Stomach smooth muscle (tissue), 2 donors: ENCODE measurements at regions not wholly inside any gene's neighbourhood (a gene's known extent, or its start where the extent isn't known, plus 50 kb on each side); places are given as distances from the start of the nearest gene placed in this dataset.

Source experiments
- H3K27ac ChIP-seq: one replicate; pipeline ENCODE4 v1.7.0; 2013; ENCODE audit warnings: mild to moderate bottlenecking, low read length, inconsistent platforms
- H3K27me3 ChIP-seq, 2 donors: one replicate each; pipeline ENCODE4 v1.7.0; 2013; ENCODE audit warnings: low read length in 2 of 2; ENCODE audit not compliant: insufficient read depth in 2 of 2, control insufficient read depth in 1 of 2
- H3K36me3 ChIP-seq, 2 donors: one replicate each; pipeline ENCODE4 v1.7.0; 2013; ENCODE audit warnings: low read length in 2 of 2; ENCODE audit not compliant: control insufficient read depth in 2 of 2, insufficient read depth in 2 of 2
- H3K4me1 ChIP-seq: one replicate; pipeline ENCODE4 v1.7.0; 2013; ENCODE audit warnings: low read length; ENCODE audit not compliant: control insufficient read depth, insufficient read depth
- H3K4me3 ChIP-seq, 2 donors: one replicate each; pipeline ENCODE4 v1.7.0; 2013; ENCODE audit warnings: low read length in 2 of 2
- H3K9ac ChIP-seq, 2 donors: one replicate each; pipeline ENCODE4 v1.7.0; 2013; ENCODE audit warnings: low read length in 2 of 2, mild to moderate bottlenecking in 1 of 2
- H3K9me3 ChIP-seq, 2 donors: one replicate each; pipeline ENCODE4 v1.7.0; 2013; ENCODE audit warnings: low read length in 2 of 2; ENCODE audit not compliant: control insufficient read depth in 2 of 2
- donor health status: healthy.
- donor health status: Pancreatic carcinoma.

DNA sequence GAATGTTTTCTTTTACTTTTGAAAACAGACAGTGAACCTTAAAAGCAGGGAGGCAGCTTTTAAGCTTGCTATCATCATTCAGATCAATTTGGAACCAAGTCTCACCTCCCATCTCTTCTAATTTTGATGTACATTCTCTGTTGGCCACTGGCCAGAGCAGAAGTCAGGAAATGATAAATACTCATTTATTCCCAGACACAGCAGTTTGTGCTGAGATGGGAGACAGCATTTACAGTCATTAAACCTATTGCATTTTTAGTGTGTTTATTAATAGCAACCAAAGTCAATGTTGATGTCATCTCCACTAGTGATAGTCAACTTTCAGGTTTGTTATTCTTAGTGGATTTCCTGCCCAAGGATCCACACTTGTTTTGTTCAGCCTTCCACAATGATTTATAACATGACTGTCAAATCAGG, 320.0 kb upstream of the ATP2B1 start:
- H3K4me1 ChIP-seq: no peaks in the 10 kb centered on the region
- no peak overlapping the region for H3K4me3 ChIP-seq
- H3K36me3 ChIP-seq: no peaks in the 10 kb centered on the region
- no peaks in the 10 kb centered on the region for H3K27me3 ChIP-seq
- H3K9ac ChIP-seq: no peak overlapping the region
- no peak overlapping the region for H3K27ac ChIP-seq
- no peaks in the 10 kb centered on the region for H3K9me3 ChIP-seq

DNA sequence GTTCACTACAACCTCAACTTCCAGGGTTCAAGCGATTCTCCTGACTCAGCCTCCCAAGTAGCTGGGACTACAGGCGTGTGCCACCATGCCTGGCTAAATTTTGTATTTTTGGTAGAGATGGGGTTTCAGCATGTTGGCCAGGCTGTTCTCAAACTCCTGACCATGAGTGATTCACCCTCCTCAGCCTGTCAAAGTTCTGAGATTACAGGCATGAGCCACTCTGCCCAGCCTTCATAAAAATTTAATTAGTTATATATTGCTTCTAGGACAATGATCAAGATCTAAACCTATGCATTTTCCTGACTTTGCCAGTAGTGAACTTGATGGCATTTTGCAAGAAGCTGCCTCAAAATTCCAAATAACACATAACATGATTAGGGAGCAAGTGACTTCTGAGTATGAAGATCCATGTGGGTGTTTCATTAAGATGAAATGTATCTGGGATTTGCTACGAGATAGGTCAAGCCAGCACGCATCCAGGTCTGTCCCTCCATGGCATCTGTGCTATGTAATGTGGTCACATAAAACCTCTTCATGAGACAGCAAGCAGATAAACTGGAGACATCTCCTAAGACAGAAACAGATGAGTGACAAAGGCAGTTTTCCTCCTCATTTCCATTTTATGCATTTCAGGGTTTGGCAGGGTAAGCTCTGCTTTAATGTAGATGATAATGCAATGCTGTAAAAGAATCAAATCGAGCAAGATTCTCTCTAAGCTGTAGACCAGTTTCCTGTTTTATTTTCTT, 319.4 kb upstream of the ATP2B1 start:
- no peak overlapping the region for H3K4me3 ChIP-seq
- H3K36me3 ChIP-seq: no peaks in the 10 kb centered on the region
- H3K9ac ChIP-seq: no peak overlapping the region
- no peaks in the 10 kb centered on the region for H3K27me3 ChIP-seq
- H3K9me3 ChIP-seq: no peaks in the 10 kb centered on the region
- no peaks in the 10 kb centered on the region for H3K4me1 ChIP-seq
- H3K27ac ChIP-seq: no peak overlapping the region

DNA sequence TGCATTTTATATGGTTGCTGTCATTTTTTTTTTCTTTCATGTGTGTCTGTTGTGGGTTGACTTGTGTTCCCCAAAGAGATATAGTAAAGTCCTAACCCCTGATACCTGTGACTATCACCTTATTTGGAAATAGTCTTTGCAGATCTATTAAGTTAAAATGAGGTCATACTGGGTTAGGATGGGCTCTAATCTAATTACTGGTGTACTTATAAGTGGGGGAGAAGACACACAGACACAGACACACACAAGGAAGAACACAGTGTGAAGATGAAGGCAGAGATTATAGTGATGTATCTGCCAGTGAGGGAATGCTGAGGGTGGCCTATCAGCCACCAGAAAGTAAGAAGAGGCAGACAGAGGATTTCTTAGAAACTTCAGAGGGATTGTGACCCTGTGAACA, 318.4 kb upstream of the ATP2B1 start:
- no peaks in the 10 kb centered on the region for H3K9me3 ChIP-seq

DNA sequence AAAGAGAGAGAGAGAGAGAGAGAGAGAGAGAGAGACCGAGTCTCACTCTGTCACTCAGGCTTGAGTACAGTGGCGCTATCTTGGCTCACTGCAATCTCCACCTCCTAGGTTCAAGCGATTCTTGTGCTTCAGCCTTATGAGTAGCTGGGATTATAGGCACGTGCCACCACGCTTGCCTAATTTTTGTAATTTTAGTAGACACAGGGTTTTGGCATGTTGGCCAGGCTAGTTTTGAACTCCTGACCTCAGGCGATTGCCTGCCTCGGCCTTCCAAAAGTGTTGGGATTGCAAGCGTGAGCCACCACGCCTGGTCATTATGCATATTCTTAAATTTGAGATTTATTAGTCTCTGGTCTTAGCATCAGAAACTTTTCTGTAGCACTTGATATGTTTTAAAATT, 317.9 kb upstream of the ATP2B1 start:
- no peak overlapping the region for H3K4me3 ChIP-seq
- no peak overlapping the region for H3K27ac ChIP-seq
- H3K4me1 ChIP-seq: no peaks in the 10 kb centered on the region
- no peaks in the 10 kb centered on the region for H3K27me3 ChIP-seq
- no peaks in the 10 kb centered on the region for H3K9me3 ChIP-seq
- H3K36me3 ChIP-seq: no peaks in the 10 kb centered on the region
- H3K9ac ChIP-seq: no peak overlapping the region

More for the DNA sequence above, 318.4 kb upstream of the ATP2B1 start:
- Histone ChIP-seq H3K4me3 (no peak overlapping the region), H3K36me3 (no peaks in the 10 kb centered on the region), H3K4me1 (no peaks in the 10 kb centered on the region), H3K9ac (no peak overlapping the region), H3K27me3 (no peaks in the 10 kb centered on the region), H3K27ac (no peak overlapping the region)

DNA sequence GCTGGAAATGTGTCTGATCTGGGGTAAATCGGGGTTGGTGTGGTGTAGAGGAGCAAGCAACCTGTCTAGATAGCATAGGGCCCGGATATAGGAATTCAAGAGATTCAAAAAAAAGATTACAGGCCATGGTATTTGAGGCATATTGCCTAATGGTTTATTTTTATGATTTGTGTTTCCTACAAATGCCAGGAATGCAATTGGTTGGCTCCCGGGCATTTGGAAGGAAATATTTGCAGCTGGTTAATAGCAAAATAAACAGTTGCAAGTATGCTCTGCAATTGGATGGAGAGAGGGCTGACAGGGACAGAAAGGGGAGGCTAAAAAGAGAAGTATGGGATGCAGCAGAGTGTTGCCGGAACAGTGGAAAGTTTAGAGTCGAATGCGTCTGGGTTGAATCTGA, 315.6 kb upstream of the ATP2B1 start:
- Histone ChIP-seq H3K4me1 (no peaks in the 10 kb centered on the region), H3K27ac (no peak overlapping the region), H3K4me3 (no peak overlapping the region), H3K36me3 (no peaks in the 10 kb centered on the region), H3K27me3 (no peaks in the 10 kb centered on the region), H3K9ac (no peak overlapping the region), H3K9me3 (no peaks in the 10 kb centered on the region)

DNA sequence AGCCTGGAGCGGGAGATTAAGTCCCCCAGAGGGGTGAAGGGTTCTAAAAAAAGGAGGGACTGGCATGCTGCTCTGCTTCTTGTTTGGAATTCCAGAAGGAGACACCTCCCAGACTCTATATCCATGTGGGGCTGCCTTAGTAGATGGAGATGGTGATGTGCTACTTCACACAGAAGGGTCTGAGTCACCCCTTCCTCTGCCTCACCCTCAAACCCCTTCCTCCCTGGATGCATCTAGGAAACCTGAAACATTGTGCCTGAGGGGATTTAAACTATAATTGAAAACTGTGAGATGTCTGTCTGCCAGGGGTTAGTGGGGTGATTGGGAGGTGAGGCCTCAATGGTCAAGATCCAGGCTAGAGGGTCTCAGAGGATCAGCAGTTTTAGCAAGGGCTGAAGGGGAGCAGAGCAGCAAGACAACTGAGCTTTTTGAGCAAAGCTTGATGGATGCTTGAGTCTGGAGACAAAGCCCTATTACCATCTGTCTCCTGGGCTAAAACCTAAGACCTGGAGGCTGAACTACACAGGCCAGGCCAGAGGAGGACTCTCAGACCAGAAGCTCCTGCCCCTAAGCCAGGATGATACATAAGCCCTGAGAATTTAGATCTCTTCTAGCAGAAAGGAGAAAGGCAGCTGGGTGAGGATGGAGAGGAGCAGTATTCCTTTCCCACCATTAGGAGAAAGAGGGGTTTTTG, 314.7 kb upstream of the ATP2B1 start:
- Histone ChIP-seq H3K27me3 (no peaks in the 10 kb centered on the region), H3K4me3 (no peak overlapping the region), H3K9ac (no peak overlapping the region), H3K27ac (no peak overlapping the region), H3K9me3 (no peaks in the 10 kb centered on the region), H3K36me3 (no peaks in the 10 kb centered on the region), H3K4me1 (no peaks in the 10 kb centered on the region)

DNA sequence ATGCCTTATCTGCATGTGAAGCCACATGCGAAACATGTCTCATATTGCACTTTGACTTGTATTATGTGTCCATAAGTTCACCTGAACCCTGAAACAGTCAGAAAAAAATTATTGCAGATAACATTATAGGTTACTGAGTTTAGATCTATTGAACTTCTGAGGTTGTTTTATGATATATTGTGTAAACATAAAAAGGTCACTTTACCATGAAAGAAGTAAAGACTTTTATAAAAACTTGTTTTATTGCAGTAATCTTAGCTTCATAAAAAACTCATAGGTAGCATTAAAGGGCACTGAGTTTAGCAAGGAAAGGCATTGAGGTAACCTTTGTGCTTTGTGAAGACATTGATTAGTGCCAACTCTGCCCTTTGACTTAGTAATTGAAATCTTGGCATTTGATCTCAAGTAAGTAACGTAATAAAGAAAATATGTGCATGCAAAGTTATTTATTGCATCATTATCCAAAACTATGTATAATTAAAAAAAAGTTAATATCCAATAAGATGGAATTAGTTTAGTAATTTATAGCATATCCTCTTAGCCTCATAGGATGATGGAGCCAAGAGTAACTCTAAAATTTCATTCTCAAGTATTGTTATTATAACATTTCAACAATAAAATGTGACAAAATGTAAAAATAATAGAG, 313.3 kb upstream of the ATP2B1 start:
- H3K27me3 ChIP-seq: no peaks in the 10 kb centered on the region
- no peak overlapping the region for H3K27ac ChIP-seq
- no peak overlapping the region for H3K9ac ChIP-seq
- no peak overlapping the region for H3K4me3 ChIP-seq
- no peaks in the 10 kb centered on the region for H3K4me1 ChIP-seq
- H3K9me3 ChIP-seq: no peaks in the 10 kb centered on the region
- H3K36me3 ChIP-seq: no peaks in the 10 kb centered on the region

DNA sequence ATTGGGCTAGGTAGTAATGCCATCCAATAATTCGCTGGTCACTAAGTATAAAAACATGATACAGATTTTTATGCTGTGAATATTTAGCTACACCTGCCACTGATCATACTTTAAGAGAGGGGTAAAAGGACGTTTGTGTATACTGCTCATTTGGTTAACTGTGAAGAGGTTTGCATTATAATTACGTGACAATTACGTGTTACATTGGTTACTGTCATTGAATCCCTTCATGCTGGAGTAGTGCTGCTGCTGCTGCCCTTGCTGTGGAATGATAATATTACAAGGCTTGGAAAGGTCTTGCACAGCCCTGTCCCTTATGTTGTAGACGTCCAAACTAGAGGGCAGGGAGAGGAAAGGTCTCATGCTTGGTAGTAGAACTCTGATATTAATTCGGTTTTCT, 312.2 kb upstream of the ATP2B1 start:
- no peaks in the 10 kb centered on the region for H3K9me3 ChIP-seq
- no peaks in the 10 kb centered on the region for H3K36me3 ChIP-seq
- H3K4me1 ChIP-seq: no peaks in the 10 kb centered on the region
- no peak overlapping the region for H3K27ac ChIP-seq
- no peaks in the 10 kb centered on the region for H3K27me3 ChIP-seq
- H3K4me3 ChIP-seq: no peak overlapping the region
- H3K9ac ChIP-seq: no peak overlapping the region

DNA sequence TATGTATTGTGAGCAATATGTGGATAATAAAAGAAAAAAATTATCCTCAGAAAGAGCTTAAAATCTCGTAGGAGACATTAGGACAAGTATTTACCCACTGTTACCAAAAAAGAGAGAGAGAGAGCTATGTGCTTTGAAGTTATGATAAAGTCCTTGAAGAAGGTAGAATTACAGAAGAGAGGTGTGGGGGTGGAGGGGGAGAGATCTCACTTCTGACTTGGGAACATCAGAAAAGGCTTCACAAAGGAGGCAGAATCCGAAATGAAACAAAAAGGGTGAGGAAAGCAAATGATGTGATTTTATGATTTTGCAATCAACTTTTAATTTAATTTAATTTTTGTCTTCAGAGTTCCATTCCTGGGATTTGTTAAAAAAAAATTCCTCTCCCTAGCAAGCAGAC, 311.8 kb upstream of the ATP2B1 start:
- Histone ChIP-seq H3K27me3 (no peaks in the 10 kb centered on the region), H3K9me3 (no peaks in the 10 kb centered on the region), H3K27ac (no peak overlapping the region), H3K36me3 (no peaks in the 10 kb centered on the region), H3K4me3 (no peak overlapping the region), H3K4me1 (no peaks in the 10 kb centered on the region), H3K9ac (no peak overlapping the region)

DNA sequence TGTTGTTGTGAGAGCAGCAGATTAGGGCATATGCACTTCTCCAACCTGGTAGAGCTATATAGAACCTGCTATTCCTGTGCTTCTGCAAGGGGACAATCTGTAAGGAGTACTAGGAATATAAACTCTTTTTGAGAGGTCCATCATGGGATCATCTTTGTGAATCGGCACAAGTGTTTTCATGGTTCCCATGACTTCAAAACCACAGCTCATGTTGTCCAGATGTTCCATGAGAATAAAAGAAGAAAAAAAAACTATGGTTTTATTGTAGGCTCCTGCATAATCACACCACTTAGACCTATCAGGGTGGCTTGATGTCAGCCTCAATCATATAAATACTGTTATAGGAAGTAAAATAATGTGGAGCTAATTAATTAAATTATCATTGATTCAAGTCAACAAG, 311.4 kb upstream of the ATP2B1 start:
- Histone ChIP-seq H3K9ac (no peak overlapping the region), H3K9me3 (no peaks in the 10 kb centered on the region), H3K36me3 (no peaks in the 10 kb centered on the region), H3K27me3 (no peaks in the 10 kb centered on the region), H3K4me1 (no peaks in the 10 kb centered on the region), H3K27ac (no peak overlapping the region), H3K4me3 (no peak overlapping the region)

DNA sequence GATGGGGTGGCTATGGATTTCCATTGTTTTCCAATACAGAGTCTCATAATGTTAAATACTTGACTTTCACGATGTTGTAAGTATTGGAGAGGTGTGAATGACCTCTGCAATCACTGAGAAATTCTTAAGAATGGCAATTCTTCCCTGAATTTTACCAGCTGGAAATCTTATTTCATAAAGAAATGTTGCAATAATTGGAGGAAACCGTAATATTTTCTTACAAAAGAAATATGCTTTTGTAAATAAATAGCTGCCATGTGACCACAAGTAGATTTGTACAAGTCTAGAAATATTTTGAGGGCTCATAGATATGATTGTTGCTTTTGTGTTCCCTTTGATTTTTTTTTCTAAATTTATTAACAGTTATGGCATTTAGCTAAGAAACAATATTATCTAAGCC, 308.7 kb upstream of the ATP2B1 start:
- Histone ChIP-seq H3K36me3 (no peaks in the 10 kb centered on the region), H3K9me3 (no peaks in the 10 kb centered on the region), H3K27ac (no peak overlapping the region), H3K4me3 (no peak overlapping the region), H3K4me1 (no peaks in the 10 kb centered on the region), H3K27me3 (no peaks in the 10 kb centered on the region), H3K9ac (no peak overlapping the region)
